ENCODE measurements at regions not wholly inside any gene's neighbourhood (a gene's known extent, or its start where the extent isn't known, plus 50 kb on each side); places are given as distances from the start of the nearest gene placed in this dataset.

DNA sequence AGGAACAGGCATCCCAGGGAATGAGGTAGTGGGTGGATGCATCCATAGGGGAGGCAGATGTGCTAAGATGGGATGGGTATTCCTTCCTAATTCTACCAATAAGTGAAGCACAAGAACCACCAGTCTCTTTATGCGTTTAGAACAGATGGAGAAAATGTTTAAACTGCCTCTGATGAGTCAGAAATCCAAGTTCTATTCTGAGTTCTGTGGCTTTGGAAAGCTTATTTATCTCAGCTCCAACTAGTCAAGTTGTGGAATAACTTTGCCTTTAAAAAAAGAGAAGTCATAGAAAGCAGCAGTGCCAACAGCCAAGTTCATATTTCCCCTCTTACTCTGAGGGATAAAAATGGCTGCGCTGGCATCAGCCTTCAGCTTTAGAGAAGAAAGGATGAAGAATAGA lies 761.7 kb downstream of the IGSF11 start:
- no peak for TF ChIP-seq EZH2 (IDR thresholded peaks at IDR 0.05; ENCODE audit: low read depth)
- TF ChIP-seq, protein P1, sequence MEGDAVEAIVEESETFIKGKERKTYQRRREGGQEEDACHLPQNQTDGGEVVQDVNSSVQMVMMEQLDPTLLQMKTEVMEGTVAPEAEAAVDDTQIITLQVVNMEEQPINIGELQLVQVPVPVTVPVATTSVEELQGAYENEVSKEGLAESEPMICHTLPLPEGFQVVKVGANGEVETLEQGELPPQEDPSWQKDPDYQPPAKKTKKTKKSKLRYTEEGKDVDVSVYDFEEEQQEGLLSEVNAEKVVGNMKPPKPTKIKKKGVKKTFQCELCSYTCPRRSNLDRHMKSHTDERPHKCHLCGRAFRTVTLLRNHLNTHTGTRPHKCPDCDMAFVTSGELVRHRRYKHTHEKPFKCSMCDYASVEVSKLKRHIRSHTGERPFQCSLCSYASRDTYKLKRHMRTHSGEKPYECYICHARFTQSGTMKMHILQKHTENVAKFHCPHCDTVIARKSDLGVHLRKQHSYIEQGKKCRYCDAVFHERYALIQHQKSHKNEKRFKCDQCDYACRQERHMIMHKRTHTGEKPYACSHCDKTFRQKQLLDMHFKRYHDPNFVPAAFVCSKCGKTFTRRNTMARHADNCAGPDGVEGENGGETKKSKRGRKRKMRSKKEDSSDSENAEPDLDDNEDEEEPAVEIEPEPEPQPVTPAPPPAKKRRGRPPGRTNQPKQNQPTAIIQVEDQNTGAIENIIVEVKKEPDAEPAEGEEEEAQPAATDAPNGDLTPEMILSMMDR (conservative IDR thresholded peaks at IDR 0.05), result no peak

Data from PC-9 (cell line).